WTC11 (cell line): ENCODE measurements at regions not wholly inside any gene's neighbourhood (a gene's known extent, or its start where the extent isn't known, plus 50 kb on each side); places are given as distances from the start of the nearest gene placed in this dataset.

Experiments
- ATAC-seq: fragments of 200-7000 bp; cut with Tn5 transposase; 2 replicates; pipeline ENCODE4 v1.10.0; 2021; ENCODE audit warnings: mild to moderate bottlenecking, moderate library complexity
- CTCF ChIA-PET: fragments of 300-600 bp; sonication (Branson Sonifier 250); formaldehyde crosslinking; loops from one replicate; lab custom pipeline; 2021; ENCODE audit warnings: antibody characterized with exemption; lab: Charles Lee
- POLR2A ChIA-PET: fragments of 350-600 bp; sonication (Branson Sonifier 250); formaldehyde crosslinking; loops from one replicate; lab custom pipeline; 2021; ENCODE audit warnings: antibody characterized with exemption; lab: Charles Lee
- DNase-seq: peaks from one replicate; pipeline ENCODE4 v3.0.0; 2021; ENCODE audit warnings: low spot score
- H3K27ac Mint-ChIP-seq: 2 replicates; pipeline ENCODE4 v1.8.0; 2021; ENCODE audit warnings: mixed read lengths
- H3K27me3 Mint-ChIP-seq: 2 replicates; pipeline ENCODE4 v1.8.0; 2021; ENCODE audit warnings: low read depth, mild to moderate bottlenecking, moderate library complexity, mixed read lengths
- H3K36me3 Mint-ChIP-seq: 2 replicates; pipeline ENCODE4 v1.8.0; 2021; ENCODE audit warnings: mixed read lengths
- H3K4me1 Mint-ChIP-seq: 2 replicates; pipeline ENCODE4 v1.8.0; 2022; ENCODE audit warnings: mixed read lengths
- H3K4me3 Mint-ChIP-seq: 2 replicates; pipeline ENCODE4 v1.8.0; 2021; ENCODE audit warnings: mild to moderate bottlenecking, moderate library complexity, mixed read lengths
- H3K9me3 Mint-ChIP-seq: 2 replicates; pipeline ENCODE4 v1.8.0; 2021; ENCODE audit warnings: mixed read lengths
- ATF1 ChIP-seq: sonication (generic); formaldehyde crosslinking; IDR thresholded peaks from 2 replicates; pipeline ENCODE4 v1.8.1; 2023; ENCODE audit warnings: mild to moderate bottlenecking, moderate library complexity, missing genetic modification reagents
- ATF3 ChIP-seq: sonication (generic); formaldehyde crosslinking; conservative IDR thresholded peaks from 2 replicates; pipeline ENCODE4 v1.8.1; 2022; ENCODE audit warnings: mild to moderate bottlenecking, missing genetic modification reagents
- CBFB ChIP-seq: sonication (generic); formaldehyde crosslinking; IDR thresholded peaks from 2 replicates; pipeline ENCODE4 v1.8.1; 2022; ENCODE audit warnings: mild to moderate bottlenecking, low read depth, missing genetic modification reagents
- CREB1 ChIP-seq: sonication (generic); formaldehyde crosslinking; IDR thresholded peaks from 2 replicates; pipeline ENCODE4 v1.8.0; 2023; ENCODE audit warnings: mild to moderate bottlenecking, missing genetic modification reagents
- E2F4 ChIP-seq: sonication (generic); formaldehyde crosslinking; IDR thresholded peaks from 2 replicates; pipeline ENCODE4 v1.8.1; 2022; ENCODE audit warnings: low read depth, mild to moderate bottlenecking, moderate library complexity, missing genetic modification reagents, borderline replicate concordance
- EMX1 ChIP-seq: fragments of 250-450 bp; sonication (Bioruptor Pico); IDR thresholded peaks from 2 replicates; pipeline ENCODE4 v1.8.0; 2021; ENCODE audit warnings: mild to moderate bottlenecking
- ESRRA ChIP-seq: sonication (generic); formaldehyde crosslinking; IDR thresholded peaks from 2 replicates; pipeline ENCODE4 v1.8.1; 2022; ENCODE audit warnings: mild to moderate bottlenecking, missing genetic modification reagents, borderline replicate concordance
- GTF2I ChIP-seq: fragments of 250-450 bp; sonication (Bioruptor Pico); conservative IDR thresholded peaks from 2 replicates; pipeline ENCODE4 v1.4.0; 2021; ENCODE audit warnings: mild to moderate bottlenecking
- HMGXB4 ChIP-seq: sonication (generic); formaldehyde crosslinking; IDR thresholded peaks from 2 replicates; pipeline ENCODE4 v1.8.1; 2023; ENCODE audit warnings: mild to moderate bottlenecking, moderate library complexity, missing genetic modification reagents
- MXD4 ChIP-seq: fragments of 250-450 bp; sonication (Bioruptor Pico); IDR thresholded peaks from 2 replicates; pipeline ENCODE4 v1.8.0; 2021; ENCODE audit warnings: mild to moderate bottlenecking, moderate library complexity, borderline replicate concordance
- OVOL2 ChIP-seq: fragments of 250-450 bp; sonication (Bioruptor Pico); IDR thresholded peaks from 2 replicates; pipeline ENCODE4 v1.9.0; 2021; ENCODE audit warnings: mild to moderate bottlenecking, borderline replicate concordance
- PRDM15 ChIP-seq: sonication (generic); formaldehyde crosslinking; IDR thresholded peaks from 2 replicates; pipeline ENCODE4 v1.8.0; 2022; ENCODE audit warnings: missing genetic modification reagents
- RORB ChIP-seq: fragments of 250-450 bp; sonication (Bioruptor Pico); IDR thresholded peaks from 2 replicates; pipeline ENCODE4 v1.9.0; 2021; ENCODE audit warnings: mild to moderate bottlenecking
- SMAD4 ChIP-seq: sonication (generic); formaldehyde crosslinking; IDR thresholded peaks from 2 replicates; pipeline ENCODE4 v1.8.0; 2022; ENCODE audit warnings: mild to moderate bottlenecking, missing genetic modification reagents
- SOX15 ChIP-seq: fragments of 250-450 bp; sonication (Bioruptor Pico); IDR thresholded peaks from 2 replicates; pipeline ENCODE4 v1.9.0; 2021; ENCODE audit warnings: mild to moderate bottlenecking
- ZBTB21 ChIP-seq: sonication (generic); formaldehyde crosslinking; IDR thresholded peaks from 2 replicates; pipeline ENCODE4 v1.8.1; 2023; ENCODE audit warnings: mild to moderate bottlenecking, missing genetic modification reagents, borderline replicate concordance
- ZMAT4 ChIP-seq: fragments of 250-450 bp; sonication (Bioruptor Pico); IDR thresholded peaks from 2 replicates; pipeline ENCODE4 v1.9.0; 2021; ENCODE audit warnings: mild to moderate bottlenecking
- ZNF121 ChIP-seq: sonication (generic); formaldehyde crosslinking; IDR thresholded peaks from 2 replicates; pipeline ENCODE4 v1.8.0; 2023; ENCODE audit warnings: missing genetic modification reagents
- ZNF138 ChIP-seq: sonication (generic); formaldehyde crosslinking; conservative IDR thresholded peaks from 2 replicates; pipeline ENCODE4 v1.8.1; 2022; ENCODE audit warnings: mild to moderate bottlenecking, moderate library complexity, missing genetic modification reagents
- TF ChIP-seq, protein P1 (sequence below): fragments of 250-450 bp; sonication (Bioruptor Pico); conservative IDR thresholded peaks from 2 replicates; pipeline ENCODE4 v1.9.0; 2021; ENCODE audit warnings: mild to moderate bottlenecking
- TF ChIP-seq, protein P2 (sequence below): fragments of 250-450 bp; sonication (Bioruptor Pico); IDR thresholded peaks from 2 replicates; pipeline ENCODE4 v1.9.0; 2021; ENCODE audit warnings: mild to moderate bottlenecking, borderline replicate concordance
- TF ChIP-seq, protein P3 (sequence below): sonication (generic); formaldehyde crosslinking; IDR thresholded peaks from 2 replicates; pipeline ENCODE4 v1.8.1; 2023; ENCODE audit warnings: mild to moderate bottlenecking, missing genetic modification reagents, moderate library complexity

- H3K27ac Mint-ChIP-seq, result no peak overlapping the region
- no peaks in the 10 kb centered on the region for H3K36me3 Mint-ChIP-seq
- no peaks in the 10 kb centered on the region for H3K4me1 Mint-ChIP-seq
- H3K9me3 Mint-ChIP-seq, result no peaks in the 10 kb centered on the region
- H3K4me3 Mint-ChIP-seq, result no peak overlapping the region
- CTCF ChIA-PET, result no interaction called here
- TF ChIP-seq ATF1 (CRISPR knock-in tag) (no peak), ESRRA (CRISPR knock-in tag) (no peak), EMX1 (CRISPR knock-in tag) (no peak), ZBTB21 (CRISPR knock-in tag) (no peak), HMGXB4 (no peak), RORB (no peak)
- DNase-seq, result no peak
- no peaks in the 10 kb centered on the region for H3K27me3 Mint-ChIP-seq
- ATAC-seq, result no peak
- POLR2A ChIA-PET, result interaction anchor here (0.7 kb wide), 1 partner anchor 291 kb away, joined by 3 read pairs; no protein-coding TSS in a partner anchor
Observed at GRCh38 chr14:26722258-26722657, 124.4 kb upstream of the NOVA1 start.

DNA sequence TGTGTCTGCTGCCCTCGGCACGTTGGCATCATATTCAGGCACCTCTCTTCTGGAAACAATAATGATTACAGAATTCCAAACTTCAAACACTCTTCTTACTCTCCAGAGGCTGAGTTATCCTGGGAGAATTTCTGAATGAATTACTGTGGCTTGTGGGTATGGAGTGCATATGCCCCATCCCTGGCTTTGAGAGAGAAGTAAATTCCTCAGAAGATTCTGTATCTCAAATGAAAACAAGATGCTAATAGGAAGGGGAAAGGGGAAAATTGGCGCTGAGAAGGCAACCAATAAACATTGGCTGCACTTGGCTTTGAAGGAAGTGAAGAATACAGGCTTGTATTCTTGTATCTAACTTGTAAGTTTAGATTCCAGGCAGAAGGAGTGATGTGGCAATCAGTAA, 132.0 kb upstream of the NOVA1 start:
- ATAC-seq, result no peak
- Mint-ChIP-seq H3K9me3 (no peaks in the 10 kb centered on the region), H3K4me1 (no peaks in the 10 kb centered on the region), H3K27me3 (no peaks in the 10 kb centered on the region), H3K4me3 (no peak overlapping the region), H3K36me3 (no peaks in the 10 kb centered on the region), H3K27ac (no peak overlapping the region)
- DNase-seq, result no peak
- ChIA-PET CTCF (interaction anchor here (0.7 to 1.2 kb wide), 3 partner anchors 10 to 336 kb away, joined by 3 to 7 read pairs (median 3); no protein-coding TSS in a partner anchor), POLR2A (no interaction called here)
- TF ChIP-seq, protein P1, sequence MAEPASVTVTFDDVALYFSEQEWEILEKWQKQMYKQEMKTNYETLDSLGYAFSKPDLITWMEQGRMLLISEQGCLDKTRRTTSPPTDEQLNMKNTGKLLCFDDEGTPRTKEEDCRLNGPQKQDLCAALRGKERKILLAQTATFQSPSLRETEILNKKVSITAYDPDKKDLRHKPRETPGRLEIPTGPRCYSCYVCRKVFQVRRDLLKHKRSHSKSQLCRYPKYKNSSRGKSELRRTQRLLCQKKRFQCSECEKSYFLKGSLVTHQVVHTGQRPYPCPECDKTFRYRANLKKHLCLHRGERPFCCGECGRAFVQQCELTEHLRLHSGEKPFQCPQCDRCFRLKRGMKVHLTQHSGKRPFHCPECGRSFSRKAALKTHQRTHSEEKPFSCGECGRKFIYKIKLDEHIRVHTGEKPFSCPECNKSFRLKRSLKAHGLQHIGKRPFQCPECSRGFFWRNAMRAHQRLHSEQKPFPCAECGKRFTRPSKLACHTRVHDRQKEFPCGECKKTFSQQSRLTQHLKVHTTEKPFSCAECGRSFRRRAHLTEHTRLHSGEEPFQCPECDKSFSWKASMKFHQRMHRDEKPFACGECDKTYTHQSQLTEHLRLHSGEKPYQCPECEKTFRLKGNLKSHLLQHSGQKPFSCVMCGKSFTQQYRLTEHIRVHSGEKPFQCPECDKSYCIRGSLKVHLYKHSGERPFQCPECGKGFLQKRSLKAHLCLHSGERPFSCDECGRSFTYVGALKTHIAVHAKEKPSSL, result no peak
- no peak for TF ChIP-seq SOX15 (CRISPR knock-in tag)
- TF ChIP-seq, protein P2, sequence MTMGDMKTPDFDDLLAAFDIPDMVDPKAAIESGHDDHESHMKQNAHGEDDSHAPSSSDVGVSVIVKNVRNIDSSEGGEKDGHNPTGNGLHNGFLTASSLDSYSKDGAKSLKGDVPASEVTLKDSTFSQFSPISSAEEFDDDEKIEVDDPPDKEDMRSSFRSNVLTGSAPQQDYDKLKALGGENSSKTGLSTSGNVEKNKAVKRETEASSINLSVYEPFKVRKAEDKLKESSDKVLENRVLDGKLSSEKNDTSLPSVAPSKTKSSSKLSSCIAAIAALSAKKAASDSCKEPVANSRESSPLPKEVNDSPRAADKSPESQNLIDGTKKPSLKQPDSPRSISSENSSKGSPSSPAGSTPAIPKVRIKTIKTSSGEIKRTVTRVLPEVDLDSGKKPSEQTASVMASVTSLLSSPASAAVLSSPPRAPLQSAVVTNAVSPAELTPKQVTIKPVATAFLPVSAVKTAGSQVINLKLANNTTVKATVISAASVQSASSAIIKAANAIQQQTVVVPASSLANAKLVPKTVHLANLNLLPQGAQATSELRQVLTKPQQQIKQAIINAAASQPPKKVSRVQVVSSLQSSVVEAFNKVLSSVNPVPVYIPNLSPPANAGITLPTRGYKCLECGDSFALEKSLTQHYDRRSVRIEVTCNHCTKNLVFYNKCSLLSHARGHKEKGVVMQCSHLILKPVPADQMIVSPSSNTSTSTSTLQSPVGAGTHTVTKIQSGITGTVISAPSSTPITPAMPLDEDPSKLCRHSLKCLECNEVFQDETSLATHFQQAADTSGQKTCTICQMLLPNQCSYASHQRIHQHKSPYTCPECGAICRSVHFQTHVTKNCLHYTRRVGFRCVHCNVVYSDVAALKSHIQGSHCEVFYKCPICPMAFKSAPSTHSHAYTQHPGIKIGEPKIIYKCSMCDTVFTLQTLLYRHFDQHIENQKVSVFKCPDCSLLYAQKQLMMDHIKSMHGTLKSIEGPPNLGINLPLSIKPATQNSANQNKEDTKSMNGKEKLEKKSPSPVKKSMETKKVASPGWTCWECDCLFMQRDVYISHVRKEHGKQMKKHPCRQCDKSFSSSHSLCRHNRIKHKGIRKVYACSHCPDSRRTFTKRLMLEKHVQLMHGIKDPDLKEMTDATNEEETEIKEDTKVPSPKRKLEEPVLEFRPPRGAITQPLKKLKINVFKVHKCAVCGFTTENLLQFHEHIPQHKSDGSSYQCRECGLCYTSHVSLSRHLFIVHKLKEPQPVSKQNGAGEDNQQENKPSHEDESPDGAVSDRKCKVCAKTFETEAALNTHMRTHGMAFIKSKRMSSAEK (CRISPR knock-in tag), result no peak
- no peak for TF ChIP-seq GTF2I (CRISPR knock-in tag)
- no peak for TF ChIP-seq OVOL2 (CRISPR knock-in tag)
- TF ChIP-seq ZMAT4, result no peak
- no peak for TF ChIP-seq PRDM15 (CRISPR knock-in tag)
- TF ChIP-seq, protein P3, sequence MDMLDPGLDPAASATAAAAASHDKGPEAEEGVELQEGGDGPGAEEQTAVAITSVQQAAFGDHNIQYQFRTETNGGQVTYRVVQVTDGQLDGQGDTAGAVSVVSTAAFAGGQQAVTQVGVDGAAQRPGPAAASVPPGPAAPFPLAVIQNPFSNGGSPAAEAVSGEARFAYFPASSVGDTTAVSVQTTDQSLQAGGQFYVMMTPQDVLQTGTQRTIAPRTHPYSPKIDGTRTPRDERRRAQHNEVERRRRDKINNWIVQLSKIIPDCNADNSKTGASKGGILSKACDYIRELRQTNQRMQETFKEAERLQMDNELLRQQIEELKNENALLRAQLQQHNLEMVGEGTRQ (CRISPR knock-in tag), result no peak
- no peak for TF ChIP-seq ZNF138
- no peak for TF ChIP-seq CREB1 (CRISPR knock-in tag)
- TF ChIP-seq SMAD4 (CRISPR knock-in tag), result no peak
- no peak for TF ChIP-seq E2F4 (CRISPR knock-in tag)
- no peak for TF ChIP-seq CBFB (CRISPR knock-in tag)
- TF ChIP-seq MXD4, result no peak
- TF ChIP-seq ATF3, result no peak
- TF ChIP-seq ZNF121, result no peak
